ENCODE measurements at regions not wholly inside any gene's neighbourhood (a gene's known extent, or its start where the extent isn't known, plus 50 kb on each side); places are given as distances from the start of the nearest gene placed in this dataset.

- H3K27ac ChIP-seq, result no peak overlapping the region
- intact Hi-C loops (cut with DNase I), result no loop called here
- H3K4me1 ChIP-seq, result no peaks in the 10 kb centered on the region
- H3K9me3 ChIP-seq, result peaks cover 3% of the 10 kb centered on the region
- no peak for DNase-seq
- H3K4me3 ChIP-seq, result no peak overlapping the region
- TF ChIP-seq, protein P1, sequence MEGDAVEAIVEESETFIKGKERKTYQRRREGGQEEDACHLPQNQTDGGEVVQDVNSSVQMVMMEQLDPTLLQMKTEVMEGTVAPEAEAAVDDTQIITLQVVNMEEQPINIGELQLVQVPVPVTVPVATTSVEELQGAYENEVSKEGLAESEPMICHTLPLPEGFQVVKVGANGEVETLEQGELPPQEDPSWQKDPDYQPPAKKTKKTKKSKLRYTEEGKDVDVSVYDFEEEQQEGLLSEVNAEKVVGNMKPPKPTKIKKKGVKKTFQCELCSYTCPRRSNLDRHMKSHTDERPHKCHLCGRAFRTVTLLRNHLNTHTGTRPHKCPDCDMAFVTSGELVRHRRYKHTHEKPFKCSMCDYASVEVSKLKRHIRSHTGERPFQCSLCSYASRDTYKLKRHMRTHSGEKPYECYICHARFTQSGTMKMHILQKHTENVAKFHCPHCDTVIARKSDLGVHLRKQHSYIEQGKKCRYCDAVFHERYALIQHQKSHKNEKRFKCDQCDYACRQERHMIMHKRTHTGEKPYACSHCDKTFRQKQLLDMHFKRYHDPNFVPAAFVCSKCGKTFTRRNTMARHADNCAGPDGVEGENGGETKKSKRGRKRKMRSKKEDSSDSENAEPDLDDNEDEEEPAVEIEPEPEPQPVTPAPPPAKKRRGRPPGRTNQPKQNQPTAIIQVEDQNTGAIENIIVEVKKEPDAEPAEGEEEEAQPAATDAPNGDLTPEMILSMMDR (IDR thresholded peaks at IDR 0.05), result no peak
- ATAC-seq, result no peak
- H3K36me3 ChIP-seq, result no peaks in the 10 kb centered on the region
- H3K27me3 ChIP-seq (ENCODE audit: low read depth), result no peaks in the 10 kb centered on the region
Observed at GRCh38 chr5:102638316-102638715, 116.8 kb upstream of the PAM start.

DNA sequence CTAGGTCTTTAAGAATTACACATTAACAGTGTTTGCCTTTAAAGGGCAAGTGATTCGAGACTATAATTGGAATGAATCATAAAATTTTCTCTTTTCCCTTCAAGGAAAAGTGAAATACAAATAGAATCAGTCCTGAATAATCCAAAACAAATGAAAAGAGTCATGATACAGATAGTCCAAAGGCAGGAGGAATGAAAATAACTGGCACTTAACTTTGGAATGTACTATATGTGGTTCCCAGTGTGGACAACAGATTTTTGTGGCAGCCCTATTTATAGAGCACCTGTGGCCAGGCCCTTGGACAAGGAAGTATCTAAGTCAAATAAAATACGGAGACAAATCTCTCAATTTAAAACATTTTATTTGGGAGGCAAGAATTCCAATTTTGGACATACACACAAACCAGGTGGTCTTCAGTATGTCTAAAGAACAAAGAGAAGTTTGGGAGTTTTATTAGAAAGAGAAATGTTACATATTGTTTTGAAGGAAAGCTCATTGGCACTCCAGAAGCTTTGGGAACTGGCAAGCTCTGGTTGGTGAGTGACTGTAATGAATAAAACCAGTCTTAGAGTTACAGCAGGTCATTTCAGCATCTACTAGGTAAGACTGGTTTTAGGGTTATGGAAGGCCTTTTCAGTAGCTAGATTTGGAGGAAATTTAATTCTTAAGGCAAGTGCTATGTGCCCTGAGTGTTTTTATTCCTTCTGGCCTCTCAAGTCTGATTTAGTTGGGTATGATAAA, 116.0 kb upstream of the PAM start:
- Histone ChIP-seq H3K4me3 (no peak overlapping the region), H3K4me1 (no peaks in the 10 kb centered on the region), H3K36me3 (no peaks in the 10 kb centered on the region), H3K9me3 (no peaks in the 10 kb centered on the region), H3K27me3 (ENCODE audit: low read depth) (no peaks in the 10 kb centered on the region), H3K27ac (no peak overlapping the region)
- TF ChIP-seq, protein P1 (IDR thresholded peaks at IDR 0.05), result no peak
- no peak for DNase-seq
- ATAC-seq, result no peak
- intact Hi-C loops (cut with DNase I), result no loop called here

DNA sequence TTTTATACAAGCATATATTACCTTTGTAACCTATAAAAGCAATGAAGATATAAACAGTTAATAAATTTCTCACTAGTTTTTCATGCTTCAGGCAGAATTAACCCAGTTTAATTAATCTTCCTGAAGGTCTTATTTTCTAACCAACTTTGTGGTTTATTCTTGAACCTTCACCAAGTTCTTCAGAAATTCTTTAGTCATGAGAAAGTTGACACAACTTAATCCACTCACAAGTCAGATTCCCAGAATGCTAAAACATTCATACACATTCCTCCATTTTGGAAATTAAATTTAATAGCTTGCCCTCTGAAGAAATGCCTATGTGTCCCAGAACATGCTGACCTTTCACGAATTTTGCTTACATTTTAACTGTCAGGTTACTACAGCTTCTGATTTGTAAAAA, 105.4 kb upstream of the PAM start:
- H3K36me3 ChIP-seq, result no peaks in the 10 kb centered on the region
- no peak overlapping the region for H3K4me3 ChIP-seq
- DNase-seq, result no peak
- H3K9me3 ChIP-seq, result no peaks in the 10 kb centered on the region
- no peak overlapping the region for H3K27ac ChIP-seq
- no peaks in the 10 kb centered on the region for H3K4me1 ChIP-seq
- TF ChIP-seq, protein P1 (IDR thresholded peaks at IDR 0.05), result no peak
- no peak for ATAC-seq
- no peaks in the 10 kb centered on the region for H3K27me3 ChIP-seq (ENCODE audit: low read depth)
- intact Hi-C loops (cut with DNase I), result no loop called here

DNA sequence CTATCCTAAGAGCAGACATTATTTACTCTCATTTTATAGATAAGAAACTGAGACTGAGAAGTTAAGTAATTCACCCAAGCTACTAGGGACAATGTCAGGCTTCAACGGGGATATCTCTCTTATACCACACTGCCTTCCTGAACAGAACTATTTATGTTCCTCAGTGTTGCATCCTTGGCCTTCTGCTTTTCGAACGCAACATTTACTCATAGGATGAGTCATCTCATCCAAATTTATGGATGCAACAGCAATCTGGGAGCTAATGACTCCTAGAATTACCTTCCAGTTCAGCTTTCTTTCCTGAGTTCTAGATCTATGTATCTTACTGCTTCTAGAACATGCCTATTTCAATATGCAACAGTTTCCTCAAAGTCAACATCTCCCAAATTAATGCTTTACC, 103.6 kb upstream of the PAM start:
- DNase-seq (no peak), ATAC-seq (no peak)
- Histone ChIP-seq H3K36me3 (no peaks in the 10 kb centered on the region), H3K4me3 (no peak overlapping the region), H3K27ac (no peak overlapping the region), H3K9me3 (no peaks in the 10 kb centered on the region), H3K27me3 (ENCODE audit: low read depth) (no peaks in the 10 kb centered on the region), H3K4me1 (no peaks in the 10 kb centered on the region)
- intact Hi-C loops (cut with DNase I), result no loop called here
- TF ChIP-seq, protein P1 (IDR thresholded peaks at IDR 0.05), result no peak

DNA sequence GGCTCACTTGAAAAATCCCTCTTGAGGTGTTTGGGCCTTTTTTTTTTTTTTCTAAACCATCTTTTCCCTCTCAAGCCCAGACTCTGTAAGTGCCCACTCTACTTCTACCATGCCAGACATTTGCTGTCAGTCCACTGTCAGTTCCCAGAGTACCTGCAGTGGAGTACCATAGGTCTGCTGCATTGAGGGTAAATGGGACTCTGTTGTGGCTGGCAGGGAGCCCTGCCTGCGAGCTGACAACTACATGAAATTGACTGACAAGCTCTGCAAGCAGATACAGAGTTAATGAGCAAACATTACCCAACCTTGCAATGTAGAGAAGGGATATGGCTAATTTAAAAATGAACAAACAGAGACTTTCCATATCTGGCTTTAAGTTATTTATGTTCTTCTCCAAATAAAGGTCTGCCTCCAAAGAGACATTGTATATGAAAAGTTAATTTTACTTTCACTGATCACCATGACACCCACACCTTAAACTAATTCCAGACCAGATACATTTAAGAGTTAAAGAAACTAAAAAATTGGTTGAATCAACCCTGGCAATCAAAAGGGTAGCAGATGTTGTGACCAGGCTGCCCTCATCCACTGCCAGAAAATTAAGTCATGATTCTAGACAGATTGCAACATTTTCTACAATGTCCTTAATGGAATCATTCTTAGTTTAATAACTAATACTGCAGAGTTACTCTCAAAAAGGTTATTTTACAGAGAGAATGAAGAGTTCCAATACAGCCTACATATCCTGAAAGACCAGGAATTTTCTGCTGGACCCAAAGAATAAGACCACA, 100.4 kb upstream of the PAM start:
- TF ChIP-seq, protein P1 (IDR thresholded peaks at IDR 0.05), result no peak
- Histone ChIP-seq H3K4me1 (no peaks in the 10 kb centered on the region), H3K27ac (no peak overlapping the region), H3K4me3 (no peak overlapping the region), H3K36me3 (no peaks in the 10 kb centered on the region), H3K27me3 (ENCODE audit: low read depth) (no peaks in the 10 kb centered on the region), H3K9me3 (no peaks in the 10 kb centered on the region)
- ATAC-seq, result no peak
- no peak for DNase-seq
- intact Hi-C loops (cut with DNase I), result no loop called here
